ENCODE measurements at regions not wholly inside any gene's neighbourhood (a gene's known extent, or its start where the extent isn't known, plus 50 kb on each side); places are given as distances from the start of the nearest gene placed in this dataset.

DNA sequence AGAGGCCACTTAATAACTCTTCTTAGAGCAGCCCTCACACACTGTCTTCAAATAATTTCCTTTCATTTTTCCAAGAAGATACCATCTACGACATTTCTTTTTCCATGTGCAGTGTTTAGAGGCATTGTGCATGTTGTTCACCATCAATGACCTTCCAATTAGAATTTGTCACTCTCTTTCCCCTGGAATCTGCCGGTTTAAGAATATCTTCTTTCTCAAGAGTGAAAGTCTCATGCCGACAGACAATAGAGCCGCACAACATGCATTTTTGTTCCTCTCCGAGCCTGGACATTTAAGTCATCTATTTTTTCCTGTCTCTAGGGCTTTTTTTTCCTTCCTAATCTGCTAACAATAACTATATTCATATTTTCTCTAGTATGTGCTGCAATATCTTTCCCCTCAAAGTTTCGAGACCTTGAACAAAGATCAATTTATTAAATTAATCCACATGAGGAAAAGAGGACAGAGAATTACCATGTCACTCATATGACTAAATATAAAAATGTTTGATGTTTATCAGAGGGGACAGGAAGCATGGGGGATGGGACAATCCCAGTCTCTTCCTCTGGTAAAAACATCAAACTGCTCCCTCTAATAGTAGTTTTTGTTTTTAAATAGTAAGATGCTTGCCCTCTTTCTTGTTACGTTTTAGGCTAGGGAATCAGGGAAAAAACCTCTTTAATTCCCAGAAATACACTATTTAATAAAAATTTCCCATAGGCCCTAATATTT is 893.4 kb downstream of the C6orf118 start:
- no peak for TF ChIP-seq FOXM1 (IDR thresholded peaks at IDR 0.05; ENCODE audit: borderline replicate concordance, low read depth)
- TF ChIP-seq CREB1 (IDR thresholded peaks at IDR 0.05; ENCODE audit: low read depth): no peak

DNA sequence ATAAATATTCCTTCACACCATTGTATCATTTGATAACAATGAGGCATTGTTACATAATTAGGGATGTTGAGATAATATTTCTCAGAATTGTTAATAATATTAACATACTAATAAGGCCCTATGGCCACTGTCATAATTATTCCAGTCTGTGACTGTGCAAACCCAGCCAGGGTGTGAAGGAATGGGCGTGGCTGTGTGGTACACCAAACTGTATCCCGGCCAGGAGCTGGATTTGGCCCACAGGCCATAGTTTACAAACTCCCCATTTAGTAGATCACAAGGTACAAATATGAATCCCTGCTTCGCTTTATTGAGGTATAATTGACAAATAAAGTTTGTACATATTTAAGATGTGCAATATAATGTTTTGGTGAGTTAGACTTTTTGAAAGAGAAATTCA is 894.7 kb downstream of the C6orf118 start:
- TF ChIP-seq RAD21 (IDR thresholded peaks at IDR 0.05; ENCODE audit: low read depth) (no peak), CREB1 (IDR thresholded peaks at IDR 0.05; ENCODE audit: low read depth) (no peak), FOXM1 (IDR thresholded peaks at IDR 0.05; ENCODE audit: borderline replicate concordance, low read depth) (no peak), YY1 (IDR thresholded peaks at IDR 0.05; ENCODE audit: low read depth) (no peak), EGR1 (IDR thresholded peaks at IDR 0.05) (no peak), TAF1 (IDR thresholded peaks at IDR 0.05; ENCODE audit: low read depth) (no peak), TEAD4 (IDR thresholded peaks at IDR 0.05) (no peak), CEBPB (IDR thresholded peaks at IDR 0.05) (no peak), NFIC (IDR thresholded peaks at IDR 0.05) (no peak), ZBTB7A (IDR thresholded peaks at IDR 0.05; ENCODE audit: low read depth) (no peak), TCF12 (IDR thresholded peaks at IDR 0.05; ENCODE audit: low read depth) (no peak), EP300 (IDR thresholded peaks at IDR 0.05; ENCODE audit: borderline replicate concordance) (no peak)
- TF ChIP-seq, protein P1, sequence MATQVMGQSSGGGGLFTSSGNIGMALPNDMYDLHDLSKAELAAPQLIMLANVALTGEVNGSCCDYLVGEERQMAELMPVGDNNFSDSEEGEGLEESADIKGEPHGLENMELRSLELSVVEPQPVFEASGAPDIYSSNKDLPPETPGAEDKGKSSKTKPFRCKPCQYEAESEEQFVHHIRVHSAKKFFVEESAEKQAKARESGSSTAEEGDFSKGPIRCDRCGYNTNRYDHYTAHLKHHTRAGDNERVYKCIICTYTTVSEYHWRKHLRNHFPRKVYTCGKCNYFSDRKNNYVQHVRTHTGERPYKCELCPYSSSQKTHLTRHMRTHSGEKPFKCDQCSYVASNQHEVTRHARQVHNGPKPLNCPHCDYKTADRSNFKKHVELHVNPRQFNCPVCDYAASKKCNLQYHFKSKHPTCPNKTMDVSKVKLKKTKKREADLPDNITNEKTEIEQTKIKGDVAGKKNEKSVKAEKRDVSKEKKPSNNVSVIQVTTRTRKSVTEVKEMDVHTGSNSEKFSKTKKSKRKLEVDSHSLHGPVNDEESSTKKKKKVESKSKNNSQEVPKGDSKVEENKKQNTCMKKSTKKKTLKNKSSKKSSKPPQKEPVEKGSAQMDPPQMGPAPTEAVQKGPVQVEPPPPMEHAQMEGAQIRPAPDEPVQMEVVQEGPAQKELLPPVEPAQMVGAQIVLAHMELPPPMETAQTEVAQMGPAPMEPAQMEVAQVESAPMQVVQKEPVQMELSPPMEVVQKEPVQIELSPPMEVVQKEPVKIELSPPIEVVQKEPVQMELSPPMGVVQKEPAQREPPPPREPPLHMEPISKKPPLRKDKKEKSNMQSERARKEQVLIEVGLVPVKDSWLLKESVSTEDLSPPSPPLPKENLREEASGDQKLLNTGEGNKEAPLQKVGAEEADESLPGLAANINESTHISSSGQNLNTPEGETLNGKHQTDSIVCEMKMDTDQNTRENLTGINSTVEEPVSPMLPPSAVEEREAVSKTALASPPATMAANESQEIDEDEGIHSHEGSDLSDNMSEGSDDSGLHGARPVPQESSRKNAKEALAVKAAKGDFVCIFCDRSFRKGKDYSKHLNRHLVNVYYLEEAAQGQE (IDR thresholded peaks at IDR 0.05; ENCODE audit: low read depth): no peak
- TF ChIP-seq, protein P2, sequence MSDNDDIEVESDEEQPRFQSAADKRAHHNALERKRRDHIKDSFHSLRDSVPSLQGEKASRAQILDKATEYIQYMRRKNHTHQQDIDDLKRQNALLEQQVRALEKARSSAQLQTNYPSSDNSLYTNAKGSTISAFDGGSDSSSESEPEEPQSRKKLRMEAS (IDR thresholded peaks at IDR 0.05): no peak
- TF ChIP-seq, protein P3, sequence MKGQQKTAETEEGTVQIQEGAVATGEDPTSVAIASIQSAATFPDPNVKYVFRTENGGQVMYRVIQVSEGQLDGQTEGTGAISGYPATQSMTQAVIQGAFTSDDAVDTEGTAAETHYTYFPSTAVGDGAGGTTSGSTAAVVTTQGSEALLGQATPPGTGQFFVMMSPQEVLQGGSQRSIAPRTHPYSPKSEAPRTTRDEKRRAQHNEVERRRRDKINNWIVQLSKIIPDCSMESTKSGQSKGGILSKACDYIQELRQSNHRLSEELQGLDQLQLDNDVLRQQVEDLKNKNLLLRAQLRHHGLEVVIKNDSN (IDR thresholded peaks at IDR 0.05): no peak

DNA sequence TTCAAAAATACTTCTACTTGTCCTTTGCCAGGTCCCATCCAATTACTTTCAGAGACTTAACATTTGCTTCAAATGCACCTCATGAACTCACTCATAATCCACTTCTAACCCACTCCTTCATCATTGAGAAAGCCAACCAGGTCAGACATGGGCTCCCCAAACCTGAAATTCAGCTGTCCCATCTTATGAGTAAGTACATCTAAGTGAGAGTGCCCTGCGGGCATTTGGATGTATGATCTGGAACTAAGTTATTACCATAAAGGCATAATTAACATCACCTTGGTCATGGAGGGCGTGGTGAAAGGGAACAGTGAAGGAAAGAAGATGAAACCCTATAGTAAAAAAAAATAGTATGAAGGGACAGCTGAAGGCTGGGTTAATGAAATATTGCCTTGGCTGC is 896.8 kb downstream of the C6orf118 start:
- TF ChIP-seq EP300 (IDR thresholded peaks at IDR 0.05; ENCODE audit: borderline replicate concordance) (no peak), TCF12 (IDR thresholded peaks at IDR 0.05; ENCODE audit: low read depth) (no peak), CEBPB (IDR thresholded peaks at IDR 0.05) (no peak)

DNA sequence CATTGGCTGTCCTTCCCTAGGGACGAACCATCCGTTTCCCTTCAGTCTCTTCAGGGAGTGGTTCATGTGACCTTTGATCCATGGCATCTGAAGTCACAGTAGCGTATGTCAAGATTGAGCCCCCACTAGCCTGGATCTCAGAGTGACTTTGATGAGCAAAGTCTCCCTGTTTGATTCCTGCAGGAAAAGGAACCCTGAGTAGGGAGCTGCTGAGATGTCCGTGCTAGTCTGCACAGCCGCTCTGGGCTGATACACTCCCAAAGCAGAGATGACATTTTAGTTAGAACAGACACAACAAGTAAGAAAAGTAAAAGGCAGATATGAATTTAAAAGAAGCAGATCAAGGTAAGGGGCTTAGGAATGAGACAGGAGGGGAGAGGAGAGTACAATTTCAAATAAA is 899.4 kb downstream of the C6orf118 start:
- no peak for TF ChIP-seq ZBTB7A (IDR thresholded peaks at IDR 0.05; ENCODE audit: low read depth)
- TF ChIP-seq TEAD4 (IDR thresholded peaks at IDR 0.05): no peak
- TF ChIP-seq, protein P1 (IDR thresholded peaks at IDR 0.05; ENCODE audit: low read depth): no peak
- no peak for TF ChIP-seq YY1 (IDR thresholded peaks at IDR 0.05; ENCODE audit: low read depth)
- no peak for TF ChIP-seq EP300 (IDR thresholded peaks at IDR 0.05; ENCODE audit: borderline replicate concordance)

DNA sequence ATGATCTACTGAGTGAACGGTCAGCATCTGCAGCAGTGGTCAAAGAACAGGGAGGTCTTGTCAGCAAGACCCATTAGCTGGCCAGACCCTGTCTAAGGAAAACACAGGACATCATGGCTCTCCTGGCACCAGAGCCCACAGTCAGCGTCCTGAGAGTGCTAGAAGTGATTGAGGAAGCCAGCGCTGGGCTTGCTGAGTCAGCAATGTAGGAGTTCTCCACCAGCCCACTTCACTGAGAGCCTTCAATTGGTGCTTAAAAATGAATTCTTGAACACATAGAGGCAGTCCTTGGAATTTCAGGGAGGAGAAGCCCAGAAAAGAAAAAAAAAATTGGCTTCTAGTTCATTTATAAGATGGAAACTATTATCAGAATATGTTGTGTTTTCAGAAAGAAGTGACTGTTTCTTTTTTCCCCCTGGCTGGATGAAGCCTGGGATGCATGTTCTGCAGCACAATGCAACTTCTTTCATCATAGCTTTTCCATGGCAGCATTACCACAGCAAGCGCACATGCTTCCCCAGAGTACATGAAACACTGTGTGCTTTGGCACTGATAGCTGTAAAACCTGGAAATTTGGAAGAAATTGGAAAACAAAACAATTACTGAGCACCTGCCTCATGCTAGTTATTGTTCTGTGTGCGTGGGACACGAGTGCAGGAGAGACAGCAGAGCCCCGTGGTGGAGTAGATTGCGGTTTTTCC is 899.9 kb downstream of the C6orf118 start:
- TF ChIP-seq, protein P1 (IDR thresholded peaks at IDR 0.05; ENCODE audit: low read depth): no peak
- TF ChIP-seq TEAD4 (IDR thresholded peaks at IDR 0.05): no peak
- TF ChIP-seq TAF1 (IDR thresholded peaks at IDR 0.05; ENCODE audit: low read depth): no peak
- no peak for TF ChIP-seq YY1 (IDR thresholded peaks at IDR 0.05; ENCODE audit: low read depth)
- no peak for TF ChIP-seq EP300 (IDR thresholded peaks at IDR 0.05; ENCODE audit: borderline replicate concordance)
- no peak for TF ChIP-seq CEBPB (IDR thresholded peaks at IDR 0.05)
- TF ChIP-seq CREB1 (IDR thresholded peaks at IDR 0.05; ENCODE audit: low read depth): no peak
- TF ChIP-seq, protein P2 (IDR thresholded peaks at IDR 0.05): no peak
- TF ChIP-seq, protein P3 (IDR thresholded peaks at IDR 0.05): no peak
- no peak for TF ChIP-seq TCF12 (IDR thresholded peaks at IDR 0.05; ENCODE audit: low read depth)
